ENCODE measurements at regions not wholly inside any gene's neighbourhood (a gene's known extent, or its start where the extent isn't known, plus 50 kb on each side); places are given as distances from the start of the nearest gene placed in this dataset.

GRCh38 chr4:189825466-189825865 is 115.2 kb upstream of the FRG1 start:
- Histone ChIP-seq H3K27ac (ENCODE audit: low read depth, low read length) (no peak overlapping the region), H3K4me1 (ENCODE audit: control insufficient read depth, low read length) (no peaks in the 10 kb centered on the region), H4K20me1 (ENCODE audit: control insufficient read depth, insufficient read depth, low read depth, low read length) (no peaks in the 10 kb centered on the region), H3K79me2 (ENCODE audit: control insufficient read depth, low read length) (no peaks in the 10 kb centered on the region), H3F3A (ENCODE audit: control insufficient read depth, insufficient read depth) (no peaks in the 10 kb centered on the region), H3K9me2 (replicated peaks; ENCODE audit: control insufficient read depth, low read length) (no peaks in the 10 kb centered on the region), H3K36me3 (ENCODE audit: control insufficient read depth, low read length) (no peaks in the 10 kb centered on the region), H3K4me3 (ENCODE audit: low read length) (no peak overlapping the region), H3K4me2 (ENCODE audit: low read length) (no peak overlapping the region), H3K9me3 (ENCODE audit: control insufficient read depth, insufficient read depth, low read length) (no peaks in the 10 kb centered on the region), H3K27me3 (ENCODE audit: control insufficient read depth, low read length) (no peaks in the 10 kb centered on the region)
- TF ChIP-seq EZH2phosphoT487 (IDR thresholded peaks at IDR 0.05; ENCODE audit: borderline replicate concordance, low read length) (no peak), CTCF (IDR thresholded peaks at IDR 0.05; ENCODE audit: low read depth, low read length, poor library complexity, severe bottlenecking) (no peak)

- H3K4me1 ChIP-seq (ENCODE audit: control insufficient read depth, low read length) = no peaks in the 10 kb centered on the region
- no peaks in the 10 kb centered on the region for H3F3A ChIP-seq (ENCODE audit: control insufficient read depth, insufficient read depth)
Measured at GRCh38 chr4:189826657-189827056, 114.0 kb upstream of the FRG1 start.

GRCh38 chr4:189828081-189828697 is 112.5 kb upstream of the FRG1 start:
- Histone ChIP-seq H3K27ac (ENCODE audit: low read depth, low read length) (no peak overlapping the region), H3K27me3 (ENCODE audit: control insufficient read depth, low read length) (no peaks in the 10 kb centered on the region), H3K4me2 (ENCODE audit: low read length) (no peak overlapping the region), H4K20me1 (ENCODE audit: control insufficient read depth, insufficient read depth, low read depth, low read length) (no peaks in the 10 kb centered on the region), H3K9me3 (ENCODE audit: control insufficient read depth, insufficient read depth, low read length) (no peaks in the 10 kb centered on the region), H3K79me2 (ENCODE audit: control insufficient read depth, low read length) (no peaks in the 10 kb centered on the region), H3K4me3 (ENCODE audit: low read length) (no peak overlapping the region), H3K36me3 (ENCODE audit: control insufficient read depth, low read length) (no peaks in the 10 kb centered on the region), H3K9me2 (replicated peaks; ENCODE audit: control insufficient read depth, low read length) (no peaks in the 10 kb centered on the region), H3K4me1 (ENCODE audit: control insufficient read depth, low read length) (no peaks in the 10 kb centered on the region), H3F3A (ENCODE audit: control insufficient read depth, insufficient read depth) (no peaks in the 10 kb centered on the region)
- TF ChIP-seq EZH2phosphoT487 (IDR thresholded peaks at IDR 0.05; ENCODE audit: borderline replicate concordance, low read length) = no peak
- no peak for TF ChIP-seq CTCF (IDR thresholded peaks at IDR 0.05; ENCODE audit: low read depth, low read length, poor library complexity, severe bottlenecking)

More at GRCh38 chr4:189826657-189827056, 114.0 kb upstream of the FRG1 start:
- Histone ChIP-seq H4K20me1 (ENCODE audit: control insufficient read depth, insufficient read depth, low read depth, low read length) (no peaks in the 10 kb centered on the region), H3K27ac (ENCODE audit: low read depth, low read length) (no peak overlapping the region), H3K9me3 (ENCODE audit: control insufficient read depth, insufficient read depth, low read length) (no peaks in the 10 kb centered on the region), H3K79me2 (ENCODE audit: control insufficient read depth, low read length) (no peaks in the 10 kb centered on the region), H3K4me2 (ENCODE audit: low read length) (no peak overlapping the region), H3K36me3 (ENCODE audit: control insufficient read depth, low read length) (no peaks in the 10 kb centered on the region), H3K9me2 (replicated peaks; ENCODE audit: control insufficient read depth, low read length) (no peaks in the 10 kb centered on the region), H3K27me3 (ENCODE audit: control insufficient read depth, low read length) (no peaks in the 10 kb centered on the region), H3K4me3 (ENCODE audit: low read length) (no peak overlapping the region)
- no peak for TF ChIP-seq CTCF (IDR thresholded peaks at IDR 0.05; ENCODE audit: low read depth, low read length, poor library complexity, severe bottlenecking)
- no peak for TF ChIP-seq EZH2phosphoT487 (IDR thresholded peaks at IDR 0.05; ENCODE audit: borderline replicate concordance, low read length)

Measured in DOHH2 (cell line).